ENCODE measurements at regions not wholly inside any gene's neighbourhood (a gene's known extent, or its start where the extent isn't known, plus 50 kb on each side); places are given as distances from the start of the nearest gene placed in this dataset.
"Not testable (repeated sequence)": the region's sequence is repeated elsewhere in the genome, so short reads cannot be mapped to it uniquely, and the experiment has no call there.

GRCh38 chr12:46585854-46586621 lies 213.5 kb upstream of the SLC38A2 start:
- BruUV-seq (replicated peaks), result no TSS peak
- no peak overlapping the region for H3K27ac ChIP-seq (ENCODE audit: low read depth, low read length, poor library complexity, severe bottlenecking)
- DNase-seq (ENCODE audit: low spot score), result peak; percentile 52
- intact Hi-C loops (cut with micrococcal nuclease; ENCODE audit: unreplicated experiment), result no loop called here
- no peaks in the 10 kb centered on the region for H3K27me3 ChIP-seq (replicated peaks; ENCODE audit: insufficient read depth, low read depth, low read length, poor library complexity)
- H3K9me3 ChIP-seq (ENCODE audit: low read depth, low read length, poor library complexity, severe bottlenecking), result peaks cover 9% of the 10 kb centered on the region
- TF ChIP-seq CTCF (conservative IDR thresholded peaks at IDR 0.05; ENCODE audit: low read depth, low read length) (no peak), EZH2 (IDR thresholded peaks at IDR 0.05; ENCODE audit: borderline replicate concordance, low read depth, low read length, poor library complexity, severe bottlenecking) (no peak)
- ChIA-PET CTCF (no interaction called here), POLR2A (ENCODE audit: low non-redundant PET) (interaction anchor here (0.6 kb wide), 1 partner anchor 214 kb away, joined by 3 read pairs; no protein-coding TSS in a partner anchor)
- H3K4me3 ChIP-seq (ENCODE audit: low read depth, low read length, poor library complexity, severe bottlenecking), result no peak overlapping the region
- no peaks in the 10 kb centered on the region for H3K36me3 ChIP-seq (ENCODE audit: insufficient read depth, low read length, poor library complexity, severe bottlenecking)
- H3K4me1 ChIP-seq (ENCODE audit: insufficient read depth, low read length, poor library complexity, severe bottlenecking), result peaks cover 6% of the 10 kb centered on the region

- intact Hi-C loops (cut with micrococcal nuclease; ENCODE audit: unreplicated experiment); H3K36me3 ChIP-seq (ENCODE audit: insufficient read depth, low read length, poor library complexity, severe bottlenecking); CTCF ChIA-PET; H3K27ac ChIP-seq (ENCODE audit: low read depth, low read length, poor library complexity, severe bottlenecking); POLR2A ChIA-PET (ENCODE audit: low non-redundant PET); BruUV-seq (replicated peaks); H3K4me3 ChIP-seq (ENCODE audit: low read depth, low read length, poor library complexity, severe bottlenecking); H3K27me3 ChIP-seq (replicated peaks; ENCODE audit: insufficient read depth, low read depth, low read length, poor library complexity); H3K9me3 ChIP-seq (ENCODE audit: low read depth, low read length, poor library complexity, severe bottlenecking); DNase-seq (ENCODE audit: low spot score); H3K4me1 ChIP-seq (ENCODE audit: insufficient read depth, low read length, poor library complexity, severe bottlenecking): not testable (repeated sequence)
These were observed 211.5 kb upstream of the SLC38A2 start for GRCh38 chr12:46584098-46584497.

- H3K4me1 ChIP-seq (ENCODE audit: insufficient read depth, low read length, poor library complexity, severe bottlenecking); POLR2A ChIA-PET (ENCODE audit: low non-redundant PET); H3K36me3 ChIP-seq (ENCODE audit: insufficient read depth, low read length, poor library complexity, severe bottlenecking); H3K4me3 ChIP-seq (ENCODE audit: low read depth, low read length, poor library complexity, severe bottlenecking); BruUV-seq (replicated peaks); intact Hi-C loops (cut with micrococcal nuclease; ENCODE audit: unreplicated experiment); H3K9me3 ChIP-seq (ENCODE audit: low read depth, low read length, poor library complexity, severe bottlenecking); H3K27ac ChIP-seq (ENCODE audit: low read depth, low read length, poor library complexity, severe bottlenecking); CTCF ChIA-PET; H3K27me3 ChIP-seq (replicated peaks; ENCODE audit: insufficient read depth, low read depth, low read length, poor library complexity); DNase-seq (ENCODE audit: low spot score): not testable (repeated sequence)
These were observed 209.4 kb upstream of the SLC38A2 start for GRCh38 chr12:46581990-46582389.

- ChIA-PET POLR2A (ENCODE audit: low non-redundant PET) (no interaction called here), CTCF (no interaction called here)
- DNase-seq (ENCODE audit: low spot score), result no peak
- Histone ChIP-seq H3K4me3 (ENCODE audit: low read depth, low read length, poor library complexity, severe bottlenecking) (no peak overlapping the region), H3K9me3 (ENCODE audit: low read depth, low read length, poor library complexity, severe bottlenecking) (peaks cover 9% of the 10 kb centered on the region), H3K27me3 (replicated peaks; ENCODE audit: insufficient read depth, low read depth, low read length, poor library complexity) (no peaks in the 10 kb centered on the region), H3K36me3 (ENCODE audit: insufficient read depth, low read length, poor library complexity, severe bottlenecking) (no peaks in the 10 kb centered on the region), H3K27ac (ENCODE audit: low read depth, low read length, poor library complexity, severe bottlenecking) (no peak overlapping the region), H3K4me1 (ENCODE audit: insufficient read depth, low read length, poor library complexity, severe bottlenecking) (no peaks in the 10 kb centered on the region)
- TF ChIP-seq EZH2 (IDR thresholded peaks at IDR 0.05; ENCODE audit: borderline replicate concordance, low read depth, low read length, poor library complexity, severe bottlenecking) (no peak), CTCF (conservative IDR thresholded peaks at IDR 0.05; ENCODE audit: low read depth, low read length) (no peak)
- no TSS peak for BruUV-seq (replicated peaks)
- intact Hi-C loops (cut with micrococcal nuclease; ENCODE audit: unreplicated experiment), result no loop called here
These were observed 207.9 kb upstream of the SLC38A2 start for GRCh38 chr12:46580445-46580844.
